ENCODE measurements at regions not wholly inside any gene's neighbourhood (a gene's known extent, or its start where the extent isn't known, plus 50 kb on each side); places are given as distances from the start of the nearest gene placed in this dataset.

DNA sequence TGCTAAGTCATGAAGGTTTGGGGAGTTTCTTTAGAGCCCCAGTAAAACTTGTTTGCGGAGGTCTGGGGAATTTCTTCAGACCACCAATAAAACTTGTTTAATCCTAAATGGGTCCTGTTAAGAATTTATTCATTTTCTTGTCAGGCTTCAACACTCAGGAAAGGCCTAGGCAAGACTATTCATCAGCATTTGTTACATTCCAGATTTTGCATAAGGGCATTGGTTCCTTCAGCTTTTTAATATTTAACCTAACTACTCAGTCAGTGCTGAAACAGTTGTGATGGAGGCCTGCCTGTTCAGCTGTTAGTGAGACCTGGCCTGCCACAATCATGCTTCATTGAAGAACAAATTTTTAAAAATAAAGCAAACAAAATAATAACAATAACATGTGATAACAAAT, 954.2 kb upstream of the SEMA6D start:
- intact Hi-C loops (cut with DNase I), result no loop called here
- H3K4me1 ChIP-seq (replicated peaks in 1 of 2), result no peaks in the 10 kb centered on the region
- WGBS, 4 donors, result 80 to 95% (median 87%) methylated on average over 1 of the region's 1 CpG
- TF ChIP-seq CTCF (IDR thresholded peaks at IDR 0.05), result no peak
- TF ChIP-seq POLR2A (IDR thresholded peaks at IDR 0.05), result no peak
- H3K27ac ChIP-seq, result no peak overlapping the region
- DNase-seq, result no peak
- no peak overlapping the region for H3K4me3 ChIP-seq
- no peaks in the 10 kb centered on the region for H3K9me3 ChIP-seq (replicated peaks in 1 of 3)
- H3K27me3 ChIP-seq, result no peaks in the 10 kb centered on the region
- H3K36me3 ChIP-seq (replicated peaks in 1 of 2), result no peaks in the 10 kb centered on the region

- intact Hi-C loops (cut with DNase I), result no loop called here
- TF ChIP-seq CTCF (IDR thresholded peaks at IDR 0.05) (no peak), POLR2A (IDR thresholded peaks at IDR 0.05) (no peak)
- Histone ChIP-seq H3K4me1 (replicated peaks in 1 of 2) (no peaks in the 10 kb centered on the region), H3K4me3 (no peak overlapping the region), H3K27me3 (no peaks in the 10 kb centered on the region), H3K9me3 (replicated peaks in 1 of 3) (no peaks in the 10 kb centered on the region), H3K36me3 (replicated peaks in 1 of 2) (no peaks in the 10 kb centered on the region), H3K27ac (no peak overlapping the region)
- 79 to 90% (median 86%) methylated on average over 7 of the region's 7 CpGs for WGBS, 4 donors
- no peak for DNase-seq
These were observed 952.5 kb upstream of the SEMA6D start for GRCh38 chr15:46764851-46765250.

DNA sequence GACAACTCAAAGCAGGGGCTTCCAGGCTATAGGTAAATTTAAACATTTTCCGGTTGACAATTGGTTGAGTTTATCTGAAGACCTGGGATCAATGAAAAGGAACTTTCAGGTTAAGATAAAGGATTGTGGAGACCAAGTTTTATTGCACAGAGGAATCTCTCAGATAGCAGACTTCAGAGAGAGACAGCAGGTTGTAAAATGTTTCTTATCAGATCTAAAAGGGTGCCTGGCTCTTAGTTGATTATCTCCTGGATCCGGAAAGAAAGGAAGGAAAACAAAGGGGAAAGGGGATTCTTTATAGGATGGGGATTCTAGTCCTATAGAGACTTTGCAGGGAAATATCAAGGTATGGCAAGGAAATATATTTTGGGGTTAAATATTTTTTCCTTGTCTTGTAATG, 951.3 kb upstream of the SEMA6D start:
- Histone ChIP-seq H3K27ac (no peak overlapping the region), H3K27me3 (no peaks in the 10 kb centered on the region), H3K36me3 (replicated peaks in 1 of 2) (no peaks in the 10 kb centered on the region), H3K4me1 (replicated peaks in 1 of 2) (no peaks in the 10 kb centered on the region), H3K4me3 (no peak overlapping the region), H3K9me3 (replicated peaks in 1 of 3) (no peaks in the 10 kb centered on the region)
- DNase-seq, result no peak
- TF ChIP-seq POLR2A (IDR thresholded peaks at IDR 0.05) (no peak), CTCF (IDR thresholded peaks at IDR 0.05) (no peak)
- WGBS, 4 donors, result 35 to 45% (median 41%) methylated on average over 2 of the region's 2 CpGs
- intact Hi-C loops (cut with DNase I), result no loop called here

DNA sequence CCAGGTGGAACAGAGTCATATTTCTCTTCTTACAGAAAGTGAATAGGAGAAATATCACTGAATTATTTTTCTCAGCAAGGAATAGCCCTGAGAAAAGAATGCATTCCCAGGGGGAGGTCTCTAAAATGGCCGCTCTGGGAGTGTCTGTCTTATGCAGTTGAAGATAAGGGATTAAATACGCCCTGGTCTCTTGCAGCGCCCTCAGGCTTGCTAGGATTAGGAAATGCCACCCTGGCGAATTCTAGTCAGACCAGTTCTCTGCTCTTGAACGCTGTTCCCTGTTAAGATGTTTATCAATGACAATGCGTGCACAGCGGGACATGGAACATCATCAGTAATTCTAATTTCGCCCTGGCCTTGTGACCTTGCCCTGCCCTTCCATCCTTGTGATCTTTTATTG, 949.0 kb upstream of the SEMA6D start:
- no peak for DNase-seq
- intact Hi-C loops (cut with DNase I), result no loop called here
- TF ChIP-seq CTCF (IDR thresholded peaks at IDR 0.05), result no peak
- TF ChIP-seq POLR2A (IDR thresholded peaks at IDR 0.05), result no peak
- H3K4me1 ChIP-seq (replicated peaks in 1 of 2), result no peaks in the 10 kb centered on the region
- H3K27me3 ChIP-seq, result no peaks in the 10 kb centered on the region
- no peaks in the 10 kb centered on the region for H3K36me3 ChIP-seq (replicated peaks in 1 of 2)
- no peak overlapping the region for H3K27ac ChIP-seq
- WGBS, 4 donors, result 81 to 95% (median 87%) methylated on average over 8 of the region's 8 CpGs
- H3K4me3 ChIP-seq, result no peak overlapping the region
- H3K9me3 ChIP-seq (replicated peaks in 1 of 3), result no peaks in the 10 kb centered on the region

Data from adrenal gland (tissue), 9 donors.